Cerebellar cortex (tissue), 1 donor: ENCODE measurements at regions not wholly inside any gene's neighbourhood (a gene's known extent, or its start where the extent isn't known, plus 50 kb on each side); places are given as distances from the start of the nearest gene placed in this dataset.
"Not testable (repeated sequence)": the region's sequence is repeated elsewhere in the genome, so short reads cannot be mapped to it uniquely, and the experiment has no call there.

Experiments used
- DNase-seq: peaks from one replicate; pipeline ENCODE4 v3.0.0-alpha.2; 2015; ENCODE audit warnings: low spot score

DNA sequence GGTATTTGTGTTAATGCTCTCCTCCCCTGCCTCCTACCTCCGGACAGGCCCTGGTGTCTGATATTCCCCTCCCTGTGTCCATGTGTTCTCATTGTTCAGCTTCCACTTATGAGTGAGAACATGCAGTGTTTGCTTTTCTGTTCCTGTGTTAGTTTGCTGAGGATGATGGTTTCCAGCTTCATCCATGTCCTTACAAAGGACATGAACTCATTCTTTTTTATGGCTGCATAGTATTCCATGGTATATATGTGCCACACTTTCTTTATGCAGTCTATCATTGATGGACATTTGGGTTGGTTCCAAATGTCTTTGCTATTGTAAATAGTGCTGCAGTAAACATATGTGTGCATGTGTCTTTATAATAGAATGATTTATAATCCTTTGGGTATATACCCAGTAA, 105.2 kb upstream of the SNX2 start:
- not testable (repeated sequence) for DNase-seq

DNA sequence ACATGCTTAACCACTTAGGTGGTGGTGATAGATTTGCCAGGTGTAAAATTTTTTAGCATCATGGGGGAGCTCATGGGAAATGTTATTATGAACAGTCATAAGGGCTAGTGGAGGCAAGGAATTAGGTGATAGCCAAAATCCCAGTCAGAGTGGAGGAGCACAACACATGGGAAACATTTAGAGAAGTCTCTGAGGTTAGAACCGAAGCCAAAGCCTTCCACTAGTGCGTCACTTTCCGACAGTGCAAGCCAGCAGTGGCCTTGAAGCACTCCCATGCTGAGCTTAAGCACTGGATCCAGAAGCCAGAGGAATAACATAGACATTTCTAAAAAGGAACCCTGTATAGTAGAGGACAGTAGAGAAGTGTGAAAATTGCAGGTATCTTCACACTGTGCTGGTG, 101.5 kb upstream of the SNX2 start:
- no peak for DNase-seq

DNA sequence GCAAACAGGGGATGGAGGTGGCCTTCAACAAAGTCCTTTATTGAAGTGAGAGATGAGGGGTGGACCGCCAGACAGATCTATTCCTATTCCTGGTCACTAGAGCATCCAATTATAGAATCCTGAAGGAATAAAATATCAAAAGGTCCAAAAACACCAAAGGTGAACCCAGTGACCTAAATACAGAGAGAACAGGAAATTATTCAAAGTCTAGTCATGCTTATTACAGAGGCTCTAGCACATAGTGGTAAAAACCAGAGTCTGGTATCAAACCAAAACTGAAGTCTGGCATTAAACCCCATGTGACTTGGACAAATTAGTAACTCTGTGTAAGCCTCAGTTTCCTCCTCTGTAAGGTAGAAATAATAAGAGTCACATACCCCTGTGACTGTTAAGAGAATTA, 100.5 kb upstream of the SNX2 start:
- DNase-seq = no peak

DNA sequence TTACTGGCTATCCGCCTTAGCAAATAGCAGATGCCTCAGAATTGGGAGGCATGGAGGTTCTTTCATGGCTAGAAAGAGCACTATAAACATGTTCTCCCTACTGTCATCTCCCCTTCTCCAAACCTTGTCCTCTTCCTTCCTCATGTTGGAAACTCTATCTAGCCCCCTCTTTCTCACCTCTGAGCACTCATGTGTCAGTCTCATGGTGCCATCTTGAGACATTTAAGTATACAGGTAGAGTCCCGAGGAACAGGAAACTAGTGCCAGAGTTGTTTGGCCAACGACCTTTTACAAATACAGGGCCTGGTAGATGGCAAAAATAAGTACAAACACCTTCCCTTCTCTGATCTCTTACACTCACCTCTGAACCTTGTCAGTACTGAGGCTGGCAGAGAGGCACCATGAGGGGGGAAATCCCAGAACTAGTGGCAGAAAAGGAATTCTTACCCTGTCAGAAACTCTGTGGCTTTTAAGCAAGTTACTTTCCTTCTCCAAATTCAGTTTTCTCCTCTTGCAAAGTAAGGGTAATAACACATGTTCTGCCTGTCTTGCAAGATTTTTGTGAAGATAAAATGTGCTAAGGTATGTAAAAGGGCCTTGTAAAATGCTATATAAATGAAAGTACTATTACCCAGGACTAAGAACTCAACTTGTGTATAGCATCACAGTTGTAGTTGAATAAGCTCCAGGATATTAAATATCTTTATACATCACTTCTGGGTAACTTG, 94.1 kb upstream of the SNX2 start:
- DNase-seq = no peak

DNA sequence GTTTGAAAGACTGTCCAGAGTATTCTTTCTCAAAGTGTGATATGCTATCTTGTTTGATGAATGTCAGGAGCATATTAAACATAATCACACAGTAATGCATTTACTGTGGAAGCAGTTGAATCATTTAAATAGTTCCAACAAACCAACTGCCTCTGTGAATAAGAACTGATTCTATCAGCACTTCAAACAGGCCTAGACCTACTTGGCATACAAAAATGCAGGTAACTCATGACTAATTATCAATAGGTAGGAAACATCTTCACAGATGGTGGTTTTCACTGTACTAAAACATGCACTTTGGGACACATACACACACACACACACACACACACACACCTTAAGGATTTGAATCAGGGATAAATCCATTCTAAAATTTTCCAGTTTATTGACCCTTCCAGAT, 91.2 kb upstream of the SNX2 start:
- no peak for DNase-seq

DNA sequence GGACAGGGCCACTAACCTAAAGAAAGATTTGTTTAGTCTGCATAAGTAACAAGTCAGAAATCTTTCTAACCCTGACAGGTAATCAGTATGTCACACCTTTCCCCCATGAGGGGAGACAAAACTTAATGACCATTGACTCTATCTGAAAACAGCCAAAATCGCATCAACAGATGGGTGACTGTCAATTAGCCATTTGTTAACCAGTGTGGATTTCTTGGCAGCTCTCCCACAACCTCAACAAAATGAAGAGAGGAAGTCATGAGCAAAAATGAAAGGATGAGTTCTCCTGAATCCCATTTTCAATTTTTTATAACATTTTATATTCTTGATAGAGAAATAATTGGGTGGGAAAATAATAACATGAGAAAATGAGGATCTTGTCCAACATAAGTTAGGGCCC, 84.6 kb upstream of the SNX2 start:
- no peak for DNase-seq

DNA sequence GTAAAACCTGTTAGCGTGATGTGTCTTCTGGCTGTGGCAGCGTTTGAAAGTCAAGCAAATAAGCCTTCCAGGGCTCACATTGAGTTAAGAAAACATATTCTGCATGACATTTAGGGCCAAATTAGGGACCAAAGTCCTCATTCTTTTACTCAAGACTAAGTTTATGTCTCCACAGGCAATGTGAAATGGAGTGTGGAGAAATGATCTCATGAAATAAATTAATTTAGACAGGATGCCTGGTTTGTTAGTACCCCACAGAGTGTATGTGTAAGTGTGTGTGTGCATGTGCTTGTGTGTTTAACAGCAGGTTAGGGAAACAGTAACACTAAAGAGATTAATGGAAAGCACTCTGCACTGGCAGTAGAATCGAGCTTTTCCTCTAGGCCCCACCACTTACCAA, 82.9 kb upstream of the SNX2 start:
- DNase-seq = no peak

DNA sequence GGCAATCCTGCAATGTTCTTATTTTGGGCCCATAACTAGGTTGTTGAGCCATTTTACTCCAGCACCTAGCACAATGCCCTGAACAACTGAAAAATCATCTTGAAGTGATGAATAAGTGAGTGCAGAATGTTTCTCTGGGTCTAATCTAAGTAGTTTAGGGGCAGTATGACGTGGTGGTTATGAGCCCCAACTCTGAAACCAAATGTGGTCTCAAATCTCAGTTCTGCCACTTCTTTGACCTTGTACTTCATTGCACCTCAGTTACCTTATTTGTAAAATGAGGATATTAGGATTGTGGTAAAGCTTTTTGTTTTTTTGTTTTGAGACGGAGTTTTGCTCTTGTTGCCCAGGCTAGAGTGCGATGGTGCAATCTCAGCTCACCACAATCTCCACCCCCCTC, 80.9 kb upstream of the SNX2 start:
- DNase-seq = no peak

DNA sequence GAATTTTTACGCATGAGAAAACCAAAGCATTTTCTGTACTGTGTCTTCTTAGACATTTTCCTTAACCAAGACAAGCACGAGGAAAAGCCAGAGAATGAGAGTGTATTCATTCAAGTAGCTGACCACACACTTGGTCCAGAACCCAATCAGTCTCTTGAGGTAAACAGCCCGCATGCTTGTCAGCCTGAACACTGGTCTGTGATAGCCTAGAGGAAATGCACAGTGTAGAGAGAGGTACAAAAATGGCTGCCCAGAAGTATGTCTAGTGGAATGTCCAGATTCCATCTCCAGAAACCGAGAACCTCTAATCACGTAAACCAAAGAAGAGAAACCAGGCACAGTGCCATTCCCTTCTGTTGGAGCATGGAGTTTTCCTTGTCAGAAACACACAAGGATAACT, 80.0 kb upstream of the SNX2 start:
- DNase-seq = no peak

DNA sequence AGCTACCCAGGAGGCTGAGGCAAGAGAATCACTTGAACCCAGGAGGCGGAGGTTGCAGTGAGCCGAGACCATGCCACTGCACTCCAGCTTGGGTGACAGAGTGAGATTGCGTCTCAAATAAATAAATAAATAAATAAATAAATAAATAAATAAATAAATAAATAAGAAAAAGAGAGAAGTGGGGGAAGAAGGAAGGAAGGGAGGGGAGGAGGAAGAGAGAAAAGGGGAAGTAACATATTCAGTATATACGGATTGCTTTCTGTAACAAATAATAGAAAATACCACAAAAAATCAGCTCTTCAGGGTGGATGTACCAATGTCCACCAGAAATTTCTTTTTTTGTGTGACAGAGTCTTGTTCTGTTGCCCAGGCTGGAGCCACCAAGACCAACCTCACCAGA, 78.1 kb upstream of the SNX2 start:
- DNase-seq = not testable (repeated sequence)

DNA sequence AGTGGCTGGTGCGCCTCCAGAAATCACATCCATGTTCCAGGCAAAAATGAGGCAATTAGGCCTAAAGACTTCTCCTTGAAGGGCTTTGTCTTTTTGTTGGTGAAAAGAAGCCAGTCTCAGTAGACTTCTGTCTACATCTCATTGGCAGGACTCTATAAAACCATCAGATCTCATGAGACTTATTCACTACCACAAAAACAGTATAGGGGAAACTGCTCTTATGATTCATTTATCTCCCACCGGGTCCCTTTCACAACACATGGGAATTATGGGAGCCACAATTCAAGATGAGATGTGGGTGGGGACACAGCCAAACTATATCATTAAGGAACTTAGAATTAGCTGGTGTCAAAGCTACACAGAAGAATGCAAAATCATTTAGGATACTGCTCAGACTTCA, 77.7 kb upstream of the SNX2 start:
- no peak for DNase-seq

DNA sequence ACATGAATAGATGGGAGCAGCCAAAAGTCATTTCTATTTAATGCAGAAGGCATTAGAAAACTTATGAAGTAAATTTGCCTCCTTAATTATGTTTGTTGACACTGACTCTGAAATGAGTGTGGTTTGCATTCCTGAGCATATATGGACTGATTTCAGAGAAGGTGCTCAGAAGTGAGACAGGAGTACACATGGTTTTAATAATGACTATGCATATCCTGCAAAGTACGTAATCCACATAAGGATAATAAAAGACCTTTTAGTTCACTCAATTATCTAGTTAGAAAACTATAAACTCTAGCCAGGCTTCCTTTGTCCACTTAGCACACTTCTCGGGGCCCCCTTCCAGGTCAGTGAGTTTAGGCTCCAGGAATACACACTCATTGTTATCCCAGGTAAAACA, 75.7 kb upstream of the SNX2 start:
- no peak for DNase-seq

DNA sequence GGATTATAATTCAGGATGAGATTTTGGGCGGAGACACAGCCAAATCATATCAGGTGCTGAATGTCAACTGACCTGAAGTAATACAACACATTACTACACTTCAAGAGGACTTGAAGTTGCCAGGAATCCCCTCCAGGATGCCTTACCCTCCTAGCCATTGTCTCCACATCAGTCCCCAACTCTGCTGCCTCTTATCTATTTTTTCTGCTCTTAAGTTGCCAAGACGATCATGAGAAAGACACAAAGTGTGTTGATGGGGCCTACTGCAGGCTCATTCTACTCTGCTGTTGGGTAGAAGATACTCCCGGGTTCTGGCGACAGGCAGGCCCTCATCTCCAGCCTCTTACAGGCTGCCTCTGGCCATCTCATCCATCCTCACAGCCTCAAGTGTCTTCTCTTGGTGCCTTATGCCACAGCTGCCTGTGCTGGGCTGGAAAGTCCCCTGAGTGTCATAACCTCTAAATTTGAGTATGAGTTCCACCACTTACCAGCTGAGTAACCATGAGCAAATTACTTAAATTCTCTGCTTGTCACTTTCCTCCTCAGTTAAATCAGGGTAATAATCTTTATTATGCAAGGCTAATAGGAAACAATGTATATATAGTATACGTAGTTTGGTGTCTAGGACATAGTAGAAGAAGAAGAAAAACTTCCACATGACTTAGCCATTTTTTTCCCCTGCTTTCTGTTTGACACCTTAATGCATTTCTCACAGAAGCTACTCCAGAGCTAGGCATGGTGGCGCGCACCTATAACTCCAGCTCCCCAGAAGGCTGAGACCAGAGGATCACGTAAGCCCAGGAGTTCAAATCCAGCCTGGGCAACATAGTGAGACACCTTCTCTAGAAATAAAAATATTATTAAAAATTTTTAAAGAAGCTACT, 73.0 kb upstream of the SNX2 start:
- DNase-seq = no peak

DNA sequence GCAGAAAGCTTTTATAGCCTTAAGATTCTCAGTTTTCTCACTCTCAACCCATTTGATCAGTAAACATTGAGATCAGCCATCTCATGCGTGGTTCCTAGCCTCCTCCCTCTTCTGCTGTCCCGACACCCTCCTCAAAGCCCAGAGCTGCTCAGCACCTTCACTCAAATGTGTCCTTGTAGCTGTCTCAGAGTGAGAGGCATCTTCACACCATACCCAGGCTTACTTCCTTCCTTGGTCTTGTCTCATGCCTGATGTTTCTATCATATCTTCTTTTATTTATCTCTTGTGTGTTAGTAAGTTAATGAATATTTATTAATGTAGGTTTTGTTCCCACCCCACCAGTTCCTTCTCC, 72.4 kb upstream of the SNX2 start:
- no peak for DNase-seq

DNA sequence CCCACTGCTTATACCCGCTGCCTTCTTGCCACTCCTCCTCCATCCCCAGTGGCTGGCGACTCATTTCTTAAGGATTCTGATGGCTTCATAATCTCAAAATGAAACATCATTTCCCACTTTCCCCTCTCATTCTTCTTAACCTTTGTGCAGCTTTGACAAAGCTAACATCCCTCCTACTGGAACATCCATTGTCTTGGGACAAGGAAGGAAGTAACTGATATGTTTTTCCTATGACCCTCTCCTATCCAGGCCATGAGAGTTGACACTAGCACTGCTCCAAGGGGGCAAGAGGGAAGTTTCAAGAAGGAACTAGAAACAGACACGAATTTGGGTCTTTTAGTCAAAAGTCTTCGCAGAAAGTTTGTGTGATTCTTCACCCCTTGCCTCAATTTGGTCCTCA, 71.7 kb upstream of the SNX2 start:
- no peak for DNase-seq

DNA sequence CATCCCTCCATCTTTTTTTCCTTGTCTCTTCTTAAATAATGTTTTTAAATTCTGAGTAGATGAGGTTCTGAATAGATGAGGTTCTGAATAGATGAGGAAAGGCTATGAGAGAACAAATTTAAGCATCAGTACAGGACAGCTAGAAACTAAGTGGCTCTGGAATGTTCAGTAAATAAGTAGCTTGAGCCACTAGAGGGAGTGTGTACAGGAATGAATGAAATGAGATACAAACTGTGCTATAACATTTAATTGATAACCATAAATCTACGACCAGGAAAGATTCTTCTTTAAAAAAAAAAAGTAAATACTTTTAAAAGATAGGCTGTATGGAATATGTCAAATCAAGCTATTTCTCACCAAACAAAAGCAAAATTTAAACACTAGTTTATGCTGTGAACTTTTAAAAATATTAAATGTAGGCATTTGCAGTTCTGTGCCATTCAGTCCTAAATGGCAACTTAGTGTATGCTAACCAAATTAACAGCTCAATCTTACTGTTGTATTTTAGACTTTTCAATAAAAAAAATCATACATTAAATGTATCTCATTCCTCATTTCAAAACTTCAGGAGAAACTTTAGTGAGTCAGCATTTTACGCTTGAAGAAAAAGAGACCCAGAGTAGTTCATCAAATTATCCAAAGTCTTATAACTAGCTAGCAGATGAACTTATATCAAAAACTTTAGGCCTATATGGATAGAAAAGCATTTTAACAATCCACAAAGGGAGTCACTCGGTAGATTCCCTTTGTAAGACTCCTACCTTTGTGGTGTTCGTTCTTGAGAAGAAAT, 70.4 kb upstream of the SNX2 start:
- peak; percentile 33 for DNase-seq

DNA sequence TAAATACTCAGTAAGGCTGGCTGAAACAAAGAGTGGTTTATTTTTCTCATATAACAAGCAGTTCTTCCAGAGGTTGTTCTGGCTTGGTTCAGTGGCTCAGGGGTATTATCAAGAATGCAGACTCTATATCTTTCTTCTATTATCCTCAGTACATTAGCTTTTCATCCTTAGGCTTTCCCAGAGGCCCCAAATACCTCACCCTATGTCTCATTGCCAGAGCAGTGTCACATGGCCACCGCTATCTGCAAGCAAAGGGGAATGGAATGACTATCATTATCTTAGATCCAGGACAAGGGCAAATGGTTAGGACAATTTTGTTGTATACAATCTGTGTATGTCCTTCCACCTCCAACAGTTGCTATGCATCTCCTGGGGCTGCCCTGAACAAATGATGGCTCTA, 69.0 kb upstream of the SNX2 start:
- DNase-seq = no peak

DNA sequence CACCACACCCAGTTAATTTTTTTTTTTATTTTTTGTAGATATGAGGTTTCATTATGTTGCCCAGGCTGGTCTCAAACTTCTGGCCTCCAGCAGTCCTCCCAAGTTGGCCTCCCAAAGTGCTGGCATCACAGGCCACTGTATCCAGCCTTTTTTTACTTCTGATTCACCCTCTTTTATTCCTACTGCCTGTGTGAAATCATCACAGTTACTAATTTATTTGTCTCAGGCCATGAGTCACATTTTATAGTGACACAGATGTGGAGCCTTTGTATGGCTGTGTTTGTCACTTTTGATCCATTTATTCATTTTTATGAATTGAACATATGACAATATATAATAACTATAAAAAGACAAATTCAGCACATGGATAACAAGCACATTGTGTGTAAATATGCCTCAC, 67.1 kb upstream of the SNX2 start:
- no peak for DNase-seq

DNA sequence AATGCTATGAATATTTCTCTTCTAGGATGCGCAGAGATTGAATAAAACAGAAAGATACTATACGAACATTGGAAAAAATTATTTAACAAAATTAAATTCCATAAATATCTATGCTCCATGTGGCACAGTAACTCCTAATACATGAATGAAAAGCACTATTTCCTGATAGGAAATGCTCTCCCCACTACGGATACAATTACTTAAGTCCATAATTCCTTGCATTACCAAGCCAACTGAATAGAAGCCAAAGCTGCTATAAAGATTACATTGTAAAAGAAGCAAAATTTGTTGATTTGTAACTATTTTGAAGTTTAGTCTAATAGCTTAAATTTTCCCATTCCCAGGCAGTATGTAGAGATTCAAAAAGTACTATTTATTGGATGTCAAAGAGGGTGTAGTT, 61.8 kb upstream of the SNX2 start:
- no peak for DNase-seq

DNA sequence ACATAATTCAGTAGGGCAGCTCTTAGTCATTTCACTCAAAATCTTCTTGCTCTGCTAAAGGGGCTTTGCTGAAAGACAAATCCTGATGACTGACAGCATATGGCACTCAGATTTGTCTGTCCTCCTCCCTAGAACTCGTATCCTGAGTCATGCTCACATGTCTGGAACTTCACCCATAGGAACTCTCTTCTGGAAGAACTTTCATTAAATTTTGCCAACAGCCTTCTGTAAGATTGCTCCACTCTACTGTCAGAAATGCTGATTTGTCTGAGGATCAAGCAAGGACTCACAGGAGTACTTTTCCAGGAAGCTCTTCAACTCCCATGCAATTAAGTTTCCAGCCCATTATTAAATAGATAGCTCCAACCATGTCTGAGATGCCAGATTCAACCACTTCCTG, 59.8 kb upstream of the SNX2 start:
- DNase-seq = no peak

DNA sequence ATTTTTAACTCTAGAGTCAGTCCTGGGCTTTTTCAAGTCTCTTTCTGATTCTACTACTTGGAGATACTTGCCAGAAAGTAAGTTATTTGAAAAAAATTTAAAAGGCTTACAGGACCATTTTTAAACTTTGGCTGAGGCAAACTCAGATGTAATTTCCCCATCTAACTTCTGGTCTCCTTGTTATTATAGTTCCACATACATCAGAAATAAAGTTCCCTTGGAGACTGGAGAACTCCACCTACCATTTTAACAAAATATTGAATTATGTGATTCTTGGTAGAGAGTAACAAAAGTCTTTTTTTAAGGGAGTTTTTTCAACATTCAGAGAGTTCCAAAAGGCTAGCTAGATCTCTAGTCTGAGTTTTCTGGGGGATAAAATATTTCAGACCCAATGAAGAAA, 56.3 kb upstream of the SNX2 start:
- no peak for DNase-seq

DNA sequence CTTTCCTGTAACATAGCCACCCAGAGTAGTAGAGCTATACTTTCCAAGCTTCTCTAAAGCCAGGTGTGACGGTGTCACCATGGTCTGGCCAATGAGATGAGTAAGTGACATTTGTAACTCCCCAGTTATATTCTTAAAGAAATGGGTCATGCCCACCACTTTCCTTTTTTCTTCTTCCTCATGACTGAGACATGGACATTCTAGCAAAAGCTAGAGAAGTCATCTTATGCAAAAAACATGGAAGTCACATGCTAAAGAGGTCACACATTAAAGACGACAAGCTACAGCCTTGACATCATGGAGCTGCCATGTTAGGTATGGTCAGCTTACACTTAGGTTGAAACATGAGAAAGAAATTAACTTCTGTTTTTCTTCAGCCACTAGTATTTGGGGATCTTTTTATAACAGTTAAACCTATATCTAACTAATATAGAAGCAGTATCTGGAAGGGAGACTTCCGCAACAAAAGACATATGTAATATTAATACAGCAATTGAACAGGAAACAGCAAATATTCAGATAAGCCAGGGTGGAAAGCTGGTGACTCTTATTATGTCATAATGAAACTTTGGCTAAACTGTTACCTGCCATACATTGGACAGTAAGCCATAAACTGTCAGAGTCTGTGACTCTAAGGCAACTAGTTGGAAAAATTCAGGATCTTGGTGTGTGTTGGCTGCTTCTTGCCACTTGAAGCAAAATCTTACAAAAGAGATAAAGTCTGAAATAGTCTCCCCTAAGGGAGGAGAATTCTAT, 54.7 kb upstream of the SNX2 start:
- no peak for DNase-seq
